GM19463 (cell line): ENCODE measurements at regions not wholly inside any gene's neighbourhood (a gene's known extent, or its start where the extent isn't known, plus 50 kb on each side); places are given as distances from the start of the nearest gene placed in this dataset.
"Not testable (repeated sequence)": the region's sequence is repeated elsewhere in the genome, so short reads cannot be mapped to it uniquely, and the experiment has no call there.

Experiments used
- ATAC-seq: cut with Tn5 transposase; IDR thresholded peaks from one replicate; pipeline ENCODE4 v1.9.1; 2021; ENCODE audit warnings: mild to moderate bottlenecking, moderate library complexity; ENCODE audit not compliant: unreplicated experiment

- ATAC-seq = no peak
Measured at GRCh38 chr9:27800692-27801370, 227.6 kb upstream of the C9orf72 start.

DNA sequence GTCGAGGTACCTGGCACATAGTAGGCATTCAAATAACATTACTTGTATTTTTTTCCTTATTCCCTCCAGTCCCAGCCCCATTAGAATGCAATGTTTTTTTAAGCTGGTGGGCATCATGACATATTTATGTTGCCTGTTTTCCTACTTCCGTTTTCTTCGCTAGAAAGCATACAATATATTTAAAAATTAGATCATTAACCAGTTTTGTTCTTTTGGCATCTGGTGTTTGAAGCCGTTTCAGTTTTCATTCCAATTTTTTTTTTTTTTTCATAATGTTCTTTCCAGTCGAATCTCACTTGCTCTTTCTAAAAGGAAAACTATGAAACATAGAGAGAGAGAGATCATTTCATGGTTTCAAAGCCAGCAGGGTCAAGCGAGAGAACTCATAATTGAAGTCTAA lies 228.3 kb upstream of the C9orf72 start:
- ATAC-seq = no peak

- ATAC-seq = no peak
Measured at GRCh38 chr9:27802418-27802817, 229.1 kb upstream of the C9orf72 start.

DNA sequence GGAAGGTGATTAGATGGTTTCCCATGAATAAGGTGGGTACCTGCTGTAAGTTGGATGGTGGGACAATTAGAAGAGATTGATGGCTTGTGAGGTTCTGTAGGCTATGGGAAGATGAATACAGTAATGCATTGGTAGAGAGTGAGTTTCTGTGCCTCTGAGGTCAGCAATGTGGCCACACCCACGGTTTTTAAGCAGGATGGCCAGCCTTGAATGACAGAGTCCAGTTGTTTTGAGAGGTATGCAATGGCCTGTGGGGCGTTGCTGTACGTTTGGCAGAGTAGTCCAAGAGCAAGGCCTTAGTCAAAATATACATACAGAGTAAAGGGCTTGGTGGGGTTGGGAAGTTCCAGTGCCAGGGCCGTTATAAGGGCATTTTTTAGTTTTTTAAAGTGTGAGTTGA lies 235.6 kb upstream of the C9orf72 start:
- ATAC-seq = no peak

GRCh38 chr9:27817747-27818146 lies 244.5 kb upstream of the C9orf72 start:
- no peak for ATAC-seq

GRCh38 chr9:27818348-27818747 lies 245.1 kb upstream of the C9orf72 start:
- no peak for ATAC-seq

- ATAC-seq = no peak
Measured at GRCh38 chr9:27828908-27829307, 255.6 kb upstream of the C9orf72 start.

GRCh38 chr9:27829621-27830020 lies 256.3 kb upstream of the C9orf72 start:
- ATAC-seq = no peak

DNA sequence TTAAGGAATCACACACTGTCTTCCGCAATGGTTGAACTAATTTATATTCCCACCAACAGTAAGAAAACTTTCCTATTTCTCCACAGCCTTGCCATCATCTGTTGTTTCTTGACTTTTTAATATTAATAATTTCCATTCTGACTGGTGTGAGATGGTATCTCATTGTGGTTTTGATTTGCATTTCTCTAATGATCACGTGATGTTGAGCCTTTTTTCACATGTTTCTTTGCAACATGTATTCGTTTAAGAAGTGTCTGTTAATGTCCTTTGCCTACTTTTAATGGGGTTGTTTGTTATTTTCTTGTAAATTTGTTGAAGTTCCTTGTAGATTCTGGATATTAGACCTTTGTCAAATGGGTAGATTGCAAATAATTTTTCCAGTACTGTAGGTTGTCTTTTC lies 258.8 kb upstream of the C9orf72 start:
- not testable (repeated sequence) for ATAC-seq

- no peak for ATAC-seq
Measured at GRCh38 chr9:27835286-27835685, 262.0 kb upstream of the C9orf72 start.

DNA sequence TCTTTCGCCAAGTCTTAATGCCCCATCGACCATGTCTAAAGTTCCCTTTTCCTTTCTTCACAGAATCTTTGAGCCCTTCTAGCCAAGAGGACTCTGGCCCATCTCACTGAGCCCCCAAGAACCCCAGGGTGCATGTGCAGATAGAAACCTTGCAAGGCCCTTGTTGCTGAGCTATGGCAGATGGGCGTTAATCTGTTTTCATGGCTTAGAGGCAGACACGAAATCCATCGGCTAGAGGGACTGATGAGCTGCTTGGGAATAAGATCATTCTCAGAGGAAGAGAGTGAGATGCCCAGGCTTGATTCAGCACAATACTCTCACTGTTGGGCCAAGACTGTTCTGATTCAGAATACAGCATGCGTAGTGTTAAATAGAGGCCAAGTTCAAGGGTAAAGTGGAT lies 262.5 kb upstream of the C9orf72 start:
- ATAC-seq = no peak

- no peak for ATAC-seq
Measured at GRCh38 chr9:27836661-27837401, 263.6 kb upstream of the C9orf72 start.

DNA sequence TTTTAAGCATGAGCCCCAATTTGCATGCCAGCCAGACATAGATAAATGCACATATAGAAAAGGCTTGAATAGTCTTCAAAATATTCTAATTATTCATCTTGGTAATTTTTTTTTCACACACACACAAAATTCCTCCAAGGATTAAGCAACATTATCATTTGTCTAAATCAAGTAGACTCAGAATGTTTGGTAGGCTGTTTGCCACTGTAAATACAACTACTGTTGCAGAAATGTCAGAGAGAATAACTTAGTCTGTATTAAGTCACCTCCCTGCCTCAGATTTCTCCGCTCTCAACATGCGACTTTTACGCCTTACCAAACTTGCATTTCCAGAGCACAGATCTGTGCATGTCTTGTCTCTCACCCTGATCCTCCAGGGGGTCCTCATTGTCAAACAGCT lies 265.6 kb upstream of the C9orf72 start:
- ATAC-seq = no peak

GRCh38 chr9:27839767-27840166 lies 266.5 kb upstream of the C9orf72 start:
- ATAC-seq = peak; percentile 54

- no peak for ATAC-seq
Measured at GRCh38 chr9:27844797-27845196, 271.5 kb upstream of the C9orf72 start.

DNA sequence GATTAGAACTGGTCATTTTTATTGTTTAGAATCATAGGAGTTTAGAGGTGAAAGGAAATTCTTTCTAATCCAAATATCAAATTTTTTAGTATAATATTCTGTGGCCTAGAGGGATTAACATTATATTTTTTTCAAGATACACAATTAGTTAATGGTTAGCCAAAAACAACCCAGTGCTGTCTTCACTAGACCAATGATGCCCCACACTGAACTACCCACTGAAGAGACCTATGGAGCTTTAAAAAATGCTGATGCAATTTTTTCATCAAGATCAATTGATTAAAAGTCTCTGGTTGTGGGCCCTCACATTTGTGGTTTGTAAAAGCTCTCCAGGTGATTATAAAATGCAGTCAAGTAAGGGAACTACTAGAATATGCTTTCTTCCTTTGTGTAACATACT lies 274.1 kb upstream of the C9orf72 start:
- ATAC-seq = no peak

GRCh38 chr9:27847818-27848217 lies 274.5 kb upstream of the C9orf72 start:
- ATAC-seq = no peak

- ATAC-seq = no peak
Measured at GRCh38 chr9:27848315-27848714, 275.0 kb upstream of the C9orf72 start.

- ATAC-seq = no peak
Measured at GRCh38 chr9:27851858-27852257, 278.6 kb upstream of the C9orf72 start.

- no peak for ATAC-seq
Measured at GRCh38 chr9:27853529-27853928, 280.2 kb upstream of the C9orf72 start.

DNA sequence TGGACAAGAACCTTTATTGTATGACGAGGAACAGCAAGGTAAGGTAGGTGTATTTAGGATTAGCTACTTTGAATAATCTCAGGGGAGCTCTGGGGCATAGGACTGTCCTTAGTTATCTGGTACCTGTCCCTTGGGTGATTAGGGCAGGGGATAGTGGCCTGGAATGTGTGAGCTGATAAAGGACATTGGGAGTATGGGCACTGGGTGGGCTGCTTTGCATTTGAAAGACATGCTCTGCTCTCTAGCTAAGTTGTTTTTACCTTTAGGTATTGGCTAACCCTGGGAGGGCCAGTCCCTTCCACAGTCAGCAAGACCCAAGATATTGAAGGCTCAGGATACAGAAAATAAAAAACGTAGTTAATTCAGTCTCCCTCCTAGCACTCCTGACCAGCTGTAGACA lies 282.8 kb upstream of the C9orf72 start:
- no peak for ATAC-seq

- ATAC-seq = no peak
Measured at GRCh38 chr9:27856748-27857147, 283.5 kb upstream of the C9orf72 start.

- no peak for ATAC-seq
Measured at GRCh38 chr9:27861887-27862286, 288.6 kb upstream of the C9orf72 start.
